HFF-Myc (cell line): ENCODE measurements at regions not wholly inside any gene's neighbourhood (a gene's known extent, or its start where the extent isn't known, plus 50 kb on each side); places are given as distances from the start of the nearest gene placed in this dataset.
A peak's percentile ranks its signal among the peaks of the same experiment; 100 is the strongest.

Experiments
- DNase-seq: peaks from one replicate; pipeline ENCODE4 v3.0.0-alpha.2; 2011; ENCODE audit warnings: low read depth; ENCODE audit errors: extremely low read depth
- H3K4me3 ChIP-seq: replicated peaks from 2 replicates; pipeline ENCODE4 v1.5.1; 2011; ENCODE audit warnings: low read depth, mild to moderate bottlenecking, control low read depth, low read length
- CTCF ChIP-seq: IDR thresholded peaks from 2 replicates; pipeline ENCODE4 v1.5.1; 2012; ENCODE audit warnings: mild to moderate bottlenecking, low read depth, low read length, control low read depth; ENCODE audit errors: missing control alignments

- H3K4me3 ChIP-seq, result no peak overlapping the region
- DNase-seq, result peak; percentile 6
- no peak for TF ChIP-seq CTCF
These were observed 881.9 kb downstream of the SLITRK6 start for GRCh38 chr13:84917252-84917878.

- no peak for DNase-seq
- no peak for TF ChIP-seq CTCF
- no peak overlapping the region for H3K4me3 ChIP-seq
These were observed 886.5 kb downstream of the SLITRK6 start for GRCh38 chr13:84912720-84913119.

GRCh38 chr13:84910423-84910822 is 888.8 kb downstream of the SLITRK6 start:
- no peak for DNase-seq
- no peak for TF ChIP-seq CTCF
- no peak overlapping the region for H3K4me3 ChIP-seq

GRCh38 chr13:84903391-84903790 is 895.8 kb downstream of the SLITRK6 start:
- H3K4me3 ChIP-seq, result no peak overlapping the region
- TF ChIP-seq CTCF, result no peak
- no peak for DNase-seq

GRCh38 chr13:84902243-84902642 is 897.0 kb downstream of the SLITRK6 start:
- no peak for TF ChIP-seq CTCF
- DNase-seq, result no peak
- H3K4me3 ChIP-seq, result no peak overlapping the region

GRCh38 chr13:84896128-84896527 is 903.1 kb downstream of the SLITRK6 start:
- H3K4me3 ChIP-seq, result no peak overlapping the region
- TF ChIP-seq CTCF, result peak; percentile 38
- DNase-seq, result peak; percentile 31

- no peak overlapping the region for H3K4me3 ChIP-seq
- no peak for DNase-seq
- TF ChIP-seq CTCF, result no peak
These were observed 904.5 kb downstream of the SLITRK6 start for GRCh38 chr13:84894749-84895148.
